GM13976 (cell line): ENCODE measurements at regions not wholly inside any gene's neighbourhood (a gene's known extent, or its start where the extent isn't known, plus 50 kb on each side); places are given as distances from the start of the nearest gene placed in this dataset.

Experiments
- DNase-seq: peaks from one replicate; pipeline ENCODE4 v3.0.0; 2012; ENCODE audit warnings: low spot score
- CTCF ChIP-seq: IDR thresholded peaks from 2 replicates; pipeline ENCODE4 v1.5.1; 2012; ENCODE audit warnings: borderline replicate concordance, mild to moderate bottlenecking; ENCODE audit not compliant: insufficient read depth; ENCODE audit errors: extremely low read depth, missing control alignments, control extremely low read depth
- in situ Hi-C: fragments of 300-500 bp; cut with MboI; formaldehyde crosslinking; loops from one replicate; pipeline ENCODE4 v1.12.0; 2022; ENCODE audit warnings: low sequenced_read_pairs, mixed read lengths, inconsistent platforms; ENCODE audit not compliant: unreplicated experiment

- no peak for TF ChIP-seq CTCF
- in situ Hi-C loops: no loop called here
- no peak for DNase-seq
Measured at GRCh38 chr4:10371121-10371520, 86.1 kb downstream of the ZNF518B start.

- no peak for DNase-seq
- no peak for TF ChIP-seq CTCF
- in situ Hi-C loops: no loop called here
Measured at GRCh38 chr4:10369517-10369916, 87.7 kb downstream of the ZNF518B start.

- DNase-seq: no peak
- TF ChIP-seq CTCF: no peak
- in situ Hi-C loops: no loop called here
Measured at GRCh38 chr4:10366628-10367027, 90.6 kb downstream of the ZNF518B start.

DNA sequence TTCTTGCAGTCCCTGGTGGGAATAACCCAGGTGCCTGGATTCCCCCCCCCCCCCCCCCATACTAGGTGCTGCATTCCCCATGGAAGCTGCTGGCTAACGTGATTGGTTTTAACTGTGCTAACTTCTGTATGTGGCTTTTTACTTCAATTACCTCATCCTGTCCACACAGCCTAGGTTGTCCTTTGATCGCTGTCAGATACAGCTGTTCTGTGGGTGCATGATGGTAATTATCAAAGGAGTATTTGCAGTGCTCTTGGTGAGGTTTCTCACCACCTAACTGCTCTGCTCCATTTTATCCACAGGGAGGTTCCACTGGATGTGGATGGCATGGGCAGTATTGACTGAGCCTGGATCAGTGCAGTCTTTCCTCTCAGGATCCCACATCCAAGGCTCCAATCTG lies 93.0 kb downstream of the ZNF518B start:
- TF ChIP-seq CTCF: no peak
- DNase-seq: no peak
- in situ Hi-C loops: no loop called here

GRCh38 chr4:10354746-10355145 lies 102.5 kb downstream of the ZNF518B start:
- TF ChIP-seq CTCF: no peak
- in situ Hi-C loops: no loop called here
- DNase-seq: no peak

GRCh38 chr4:10354225-10354624 lies 103.0 kb downstream of the ZNF518B start:
- no peak for DNase-seq
- TF ChIP-seq CTCF: no peak
- in situ Hi-C loops: no loop called here

GRCh38 chr4:10353110-10353509 lies 104.1 kb downstream of the ZNF518B start:
- DNase-seq: no peak
- in situ Hi-C loops: no loop called here
- no peak for TF ChIP-seq CTCF
